HepG2 (cell line): ENCODE measurements at regions not wholly inside any gene's neighbourhood (a gene's known extent, or its start where the extent isn't known, plus 50 kb on each side); places are given as distances from the start of the nearest gene placed in this dataset.

Experiments used
- CREB1 ChIP-seq, 2 experiments: fragments of 450-650 bp in 1 of 2; IDR thresholded peaks; 2 replicates each; pipeline ENCODE4 v1.6.1; 2016 to 2017; ENCODE audit warnings: control low read depth in 1 of 2, mild to moderate bottlenecking in 1 of 2, missing compliant biosample characterization in 1 of 2, missing genetic modification characterization in 1 of 2
- KAT2B ChIP-seq: fragments of 150-350 bp; IDR thresholded peaks from 2 replicates; pipeline ENCODE4 v1.6.1; 2014; ENCODE audit warnings: low read depth, low read length, borderline replicate concordance
- KMT2A ChIP-seq: sonication (generic); formaldehyde crosslinking; IDR thresholded peaks from 2 replicates; pipeline ENCODE4 v1.4.0; 2020; ENCODE audit warnings: missing genetic modification reagents
- MAFG ChIP-seq: sonication (generic); formaldehyde crosslinking; IDR thresholded peaks from 2 replicates; pipeline ENCODE4 v1.5.1; 2020; ENCODE audit warnings: mild to moderate bottlenecking, missing genetic modification reagents
- MIER2 ChIP-seq: IDR thresholded peaks from 2 replicates; pipeline ENCODE4 v1.6.1; 2016; ENCODE audit warnings: missing biosample characterization, missing genetic modification reagents
- MIXL1 ChIP-seq: IDR thresholded peaks from 2 replicates; pipeline ENCODE4 v1.6.1; 2016
- MXI1 ChIP-seq: IDR thresholded peaks from 3 replicates; pipeline ENCODE4 v1.6.1; 2012; ENCODE audit warnings: low read depth, low read length, inconsistent platforms, borderline replicate concordance
- NAIF1 ChIP-seq: sonication (generic); formaldehyde crosslinking; IDR thresholded peaks from 2 replicates; pipeline ENCODE4 v1.5.0; 2020; ENCODE audit warnings: mild to moderate bottlenecking, missing genetic modification reagents, borderline replicate concordance
- NR2F6 ChIP-seq, 2 experiments: IDR thresholded peaks; 2 replicates each; pipeline ENCODE4 v1.6.1; 2016; ENCODE audit warnings: antibody characterized with exemption in 1 of 2, mild to moderate bottlenecking in 1 of 2
- RNF2 ChIP-seq: fragments of 450-650 bp; conservative IDR thresholded peaks from 2 replicates; pipeline ENCODE4 v1.6.1; 2016; ENCODE audit warnings: low read depth
- SOX13 ChIP-seq, 3 experiments: fragments of 450-650 bp in 1 of 3; sonication (generic) in 1 of 3; formaldehyde crosslinking in 1 of 3; IDR thresholded peaks in 2 of 3; conservative IDR thresholded peaks in 1 of 3; 2 replicates each; pipeline versions ENCODE4 v1.5.0 to v1.6.1; 2016 to 2020; ENCODE audit warnings: antibody characterized with exemption in 1 of 3, mild to moderate bottlenecking in 1 of 3, missing compliant biosample characterization in 1 of 3, missing genetic modification reagents in 1 of 3, moderate library complexity in 1 of 3
- SUZ12 ChIP-seq: fragments of 150-350 bp; IDR thresholded peaks from 2 replicates; pipeline ENCODE4 v1.6.1; 2014; ENCODE audit warnings: low read depth, low read length
- THAP11 ChIP-seq: IDR thresholded peaks from 2 replicates; pipeline ENCODE4 v1.6.1; 2016; ENCODE audit warnings: missing biosample characterization, missing genetic modification reagents
- ZMYM3 ChIP-seq: sonication (generic); formaldehyde crosslinking; IDR thresholded peaks from 2 replicates; pipeline ENCODE4 v1.5.1; 2020; ENCODE audit warnings: mild to moderate bottlenecking, missing genetic modification reagents
- ZNF136 ChIP-seq: sonication (generic); formaldehyde crosslinking; IDR thresholded peaks from 2 replicates; pipeline ENCODE4 v1.8.1; 2022; ENCODE audit warnings: low read depth, mild to moderate bottlenecking, moderate library complexity, missing genetic modification reagents
- ZNF350 ChIP-seq: sonication (generic); formaldehyde crosslinking; IDR thresholded peaks from 2 replicates; pipeline ENCODE4 v1.4.0; 2020; ENCODE audit warnings: mild to moderate bottlenecking, low read depth, missing genetic modification reagents, borderline replicate concordance
- ZNF367 ChIP-seq: sonication (generic); formaldehyde crosslinking; IDR thresholded peaks from 2 replicates; pipeline ENCODE4 v1.4.0; 2020; ENCODE audit warnings: missing genetic modification reagents, borderline replicate concordance
- ZSCAN29 ChIP-seq: sonication (generic); formaldehyde crosslinking; conservative IDR thresholded peaks from 2 replicates; pipeline ENCODE4 v1.4.0; 2020; ENCODE audit warnings: mild to moderate bottlenecking, missing genetic modification reagents
- TF ChIP-seq, protein P1 (sequence below): sonication (generic); formaldehyde crosslinking; conservative IDR thresholded peaks from 2 replicates; pipeline ENCODE4 v1.8.0; 2022; ENCODE audit warnings: missing genetic modification reagents
- TF ChIP-seq, protein P2 (sequence below): sonication (generic); formaldehyde crosslinking; IDR thresholded peaks from 2 replicates; pipeline ENCODE4 v1.5.0; 2020; ENCODE audit warnings: missing genetic modification reagents
- TF ChIP-seq, protein P3 (sequence below): IDR thresholded peaks from 2 replicates; pipeline ENCODE4 v1.6.1; 2012; ENCODE audit warnings: low read depth, low read length, improper control_type of control experiment
- TF ChIP-seq, protein P4 (sequence below): sonication (generic); formaldehyde crosslinking; conservative IDR thresholded peaks from 2 replicates; pipeline ENCODE4 v1.4.0; 2020; ENCODE audit warnings: missing genetic modification reagents

DNA sequence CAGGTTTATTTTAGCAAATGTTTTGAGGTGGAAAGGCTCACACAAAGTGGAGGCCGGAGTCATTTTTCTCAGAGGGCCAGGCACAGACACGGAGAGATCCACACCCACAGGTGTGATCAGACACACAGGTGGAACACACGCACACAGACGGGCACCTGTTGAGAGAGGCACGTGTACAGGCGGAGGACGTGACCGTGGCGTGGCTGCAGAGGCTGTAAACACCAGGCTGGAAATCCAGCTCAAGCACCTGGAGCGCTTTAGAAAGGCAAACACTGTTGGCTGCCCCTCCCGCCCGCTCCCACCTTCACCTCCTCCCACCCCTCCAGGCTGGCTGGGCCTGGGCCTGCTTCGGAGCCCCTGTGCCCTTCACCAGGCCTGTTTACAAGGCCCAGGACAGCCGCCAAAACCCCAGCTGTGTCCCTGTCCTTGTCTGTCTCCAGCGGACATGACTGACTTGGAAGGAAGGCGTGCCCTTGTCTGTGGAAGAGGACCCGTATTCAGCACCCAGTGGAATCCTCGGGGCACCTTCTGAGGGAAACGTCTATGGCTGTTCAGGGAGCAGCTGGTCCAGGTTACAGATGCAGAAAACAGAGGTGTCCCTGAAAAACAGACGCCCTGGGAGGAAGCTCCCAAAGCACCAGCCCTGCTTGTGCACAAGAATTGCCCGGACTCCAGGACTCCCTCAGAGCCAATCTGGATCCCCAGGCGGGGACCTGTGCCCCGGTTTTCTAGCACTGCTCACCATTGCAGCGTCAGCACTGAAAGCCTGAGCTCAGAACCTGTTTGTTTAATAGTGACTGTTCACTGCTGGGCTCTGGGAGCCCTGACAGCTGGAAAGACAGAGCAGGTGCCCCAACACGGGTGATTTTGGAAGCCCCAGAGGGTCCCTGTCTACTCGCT lies 134.3 kb upstream of the HAAO start (continued):
- TF ChIP-seq, protein P1, sequence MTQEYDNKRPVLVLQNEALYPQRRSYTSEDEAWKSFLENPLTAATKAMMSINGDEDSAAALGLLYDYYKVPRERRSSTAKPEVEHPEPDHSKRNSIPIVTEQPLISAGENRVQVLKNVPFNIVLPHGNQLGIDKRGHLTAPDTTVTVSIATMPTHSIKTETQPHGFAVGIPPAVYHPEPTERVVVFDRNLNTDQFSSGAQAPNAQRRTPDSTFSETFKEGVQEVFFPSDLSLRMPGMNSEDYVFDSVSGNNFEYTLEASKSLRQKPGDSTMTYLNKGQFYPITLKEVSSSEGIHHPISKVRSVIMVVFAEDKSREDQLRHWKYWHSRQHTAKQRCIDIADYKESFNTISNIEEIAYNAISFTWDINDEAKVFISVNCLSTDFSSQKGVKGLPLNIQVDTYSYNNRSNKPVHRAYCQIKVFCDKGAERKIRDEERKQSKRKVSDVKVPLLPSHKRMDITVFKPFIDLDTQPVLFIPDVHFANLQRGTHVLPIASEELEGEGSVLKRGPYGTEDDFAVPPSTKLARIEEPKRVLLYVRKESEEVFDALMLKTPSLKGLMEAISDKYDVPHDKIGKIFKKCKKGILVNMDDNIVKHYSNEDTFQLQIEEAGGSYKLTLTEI (CRISPR knock-in tag): no peak
- no peak for TF ChIP-seq ZNF350
- no peak for TF ChIP-seq SOX13 (IDR thresholded peaks at IDR 0.05)
- TF ChIP-seq SOX13 (CRISPR knock-in tag; conservative IDR thresholded peaks at IDR 0.05 in 1 of 2, IDR thresholded peaks at IDR 0.05 in 1 of 2): peak in 1 of 2 experiments; percentile 68; a peak in 2 of 4 replicates
- TF ChIP-seq, protein P2, sequence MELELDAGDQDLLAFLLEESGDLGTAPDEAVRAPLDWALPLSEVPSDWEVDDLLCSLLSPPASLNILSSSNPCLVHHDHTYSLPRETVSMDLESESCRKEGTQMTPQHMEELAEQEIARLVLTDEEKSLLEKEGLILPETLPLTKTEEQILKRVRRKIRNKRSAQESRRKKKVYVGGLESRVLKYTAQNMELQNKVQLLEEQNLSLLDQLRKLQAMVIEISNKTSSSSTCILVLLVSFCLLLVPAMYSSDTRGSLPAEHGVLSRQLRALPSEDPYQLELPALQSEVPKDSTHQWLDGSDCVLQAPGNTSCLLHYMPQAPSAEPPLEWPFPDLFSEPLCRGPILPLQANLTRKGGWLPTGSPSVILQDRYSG (CRISPR knock-in tag): no peak
- no peak; the same call in 1 of the 2 replicates for TF ChIP-seq KMT2A
- TF ChIP-seq RNF2: no peak
- no peak for TF ChIP-seq ZNF136
- TF ChIP-seq MIXL1: peak; percentile 29; the same call in 1 of the 2 replicates
- TF ChIP-seq KAT2B: no peak
- TF ChIP-seq THAP11 (CRISPR knock-in tag): no peak
- no peak for TF ChIP-seq NR2F6 (IDR thresholded peaks at IDR 0.05)
- peak; percentile 60; the same call in 1 of the 2 replicates for TF ChIP-seq NR2F6 (CRISPR knock-in tag; IDR thresholded peaks at IDR 0.05)
- no peak for TF ChIP-seq CREB1 (IDR thresholded peaks at IDR 0.05)
- no peak for TF ChIP-seq CREB1 (CRISPR knock-in tag; IDR thresholded peaks at IDR 0.05)
- TF ChIP-seq MXI1: 0 out of 3 replicates have a peak, but pooled peaks have one; percentile 17
- no peak for TF ChIP-seq SUZ12
- TF ChIP-seq ZMYM3: peak; percentile 68
- TF ChIP-seq, protein P3, sequence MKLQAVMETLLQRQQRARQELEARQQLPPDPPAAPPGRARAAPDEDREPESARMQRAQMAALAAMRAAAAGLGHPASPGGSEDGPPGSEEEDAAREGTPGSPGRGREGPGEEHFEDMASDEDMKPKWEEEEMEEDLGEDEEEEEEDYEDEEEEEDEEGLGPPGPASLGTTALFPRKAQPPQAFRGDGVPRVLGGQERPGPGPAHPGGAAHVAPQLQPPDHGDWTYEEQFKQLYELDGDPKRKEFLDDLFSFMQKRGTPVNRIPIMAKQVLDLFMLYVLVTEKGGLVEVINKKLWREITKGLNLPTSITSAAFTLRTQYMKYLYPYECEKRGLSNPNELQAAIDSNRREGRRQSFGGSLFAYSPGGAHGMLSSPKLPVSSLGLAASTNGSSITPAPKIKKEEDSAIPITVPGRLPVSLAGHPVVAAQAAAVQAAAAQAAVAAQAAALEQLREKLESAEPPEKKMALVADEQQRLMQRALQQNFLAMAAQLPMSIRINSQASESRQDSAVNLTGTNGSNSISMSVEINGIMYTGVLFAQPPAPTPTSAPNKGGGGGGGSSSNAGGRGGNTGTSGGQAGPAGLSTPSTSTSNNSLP: no peak
- TF ChIP-seq ZNF367 (CRISPR knock-in tag): no peak
- peak; percentile 67; the same call in 1 of the 2 replicates for TF ChIP-seq NAIF1 (CRISPR knock-in tag)
- TF ChIP-seq, protein P4, sequence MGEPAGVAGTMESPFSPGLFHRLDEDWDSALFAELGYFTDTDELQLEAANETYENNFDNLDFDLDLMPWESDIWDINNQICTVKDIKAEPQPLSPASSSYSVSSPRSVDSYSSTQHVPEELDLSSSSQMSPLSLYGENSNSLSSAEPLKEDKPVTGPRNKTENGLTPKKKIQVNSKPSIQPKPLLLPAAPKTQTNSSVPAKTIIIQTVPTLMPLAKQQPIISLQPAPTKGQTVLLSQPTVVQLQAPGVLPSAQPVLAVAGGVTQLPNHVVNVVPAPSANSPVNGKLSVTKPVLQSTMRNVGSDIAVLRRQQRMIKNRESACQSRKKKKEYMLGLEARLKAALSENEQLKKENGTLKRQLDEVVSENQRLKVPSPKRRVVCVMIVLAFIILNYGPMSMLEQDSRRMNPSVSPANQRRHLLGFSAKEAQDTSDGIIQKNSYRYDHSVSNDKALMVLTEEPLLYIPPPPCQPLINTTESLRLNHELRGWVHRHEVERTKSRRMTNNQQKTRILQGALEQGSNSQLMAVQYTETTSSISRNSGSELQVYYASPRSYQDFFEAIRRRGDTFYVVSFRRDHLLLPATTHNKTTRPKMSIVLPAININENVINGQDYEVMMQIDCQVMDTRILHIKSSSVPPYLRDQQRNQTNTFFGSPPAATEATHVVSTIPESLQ: no peak
- TF ChIP-seq MAFG (CRISPR knock-in tag): 0 out of 2 replicates have a peak, but pooled peaks have one; percentile 36
- TF ChIP-seq MIER2 (CRISPR knock-in tag): no peak
- TF ChIP-seq ZSCAN29: no peak
